HepG2 (cell line): ENCODE measurements at regions not wholly inside any gene's neighbourhood (a gene's known extent, or its start where the extent isn't known, plus 50 kb on each side); places are given as distances from the start of the nearest gene placed in this dataset.

ENCODE experiments used
- CCAR2 ChIP-seq: fragments of 200-400 bp; formaldehyde crosslinking; optimal IDR thresholded peaks from 2 replicates; pipeline ENCODE3; 2018; ENCODE audit warnings: low read depth, mild to moderate bottlenecking, low read length, moderate library complexity
- GPBP1L1 ChIP-seq: sonication (generic); formaldehyde crosslinking; IDR thresholded peaks from 2 replicates; pipeline ENCODE4 v1.5.0; 2020; ENCODE audit warnings: mild to moderate bottlenecking, missing genetic modification reagents
- IRF2 ChIP-seq: IDR thresholded peaks from 2 replicates; pipeline ENCODE4 v1.6.1; 2018; ENCODE audit warnings: missing genetic modification reagents, missing compliant biosample characterization
- IRF9 ChIP-seq: sonication (generic); formaldehyde crosslinking; IDR thresholded peaks from 2 replicates; pipeline ENCODE4 v1.8.0; 2022; ENCODE audit warnings: missing genetic modification reagents, mild to moderate bottlenecking, borderline replicate concordance
- MTF1 ChIP-seq: sonication (generic); formaldehyde crosslinking; IDR thresholded peaks from 2 replicates; pipeline ENCODE4 v1.5.0; 2020; ENCODE audit warnings: missing genetic modification reagents
- NCOR1 ChIP-seq: fragments of 200-600 bp; sonication (generic); IDR thresholded peaks from 2 replicates; pipeline ENCODE4 v1.7.0; 2017; ENCODE audit warnings: antibody characterized with exemption, low read length, borderline replicate concordance
- NR3C1 ChIP-seq: sonication (generic); formaldehyde crosslinking; IDR thresholded peaks from 2 replicates; pipeline ENCODE4 v1.4.0; 2020; ENCODE audit warnings: missing genetic modification reagents
- TBX2 ChIP-seq: sonication (generic); formaldehyde crosslinking; IDR thresholded peaks from 2 replicates; pipeline ENCODE4 v1.5.0; 2020; ENCODE audit warnings: missing genetic modification reagents, mild to moderate bottlenecking, borderline replicate concordance
- ZBTB38 ChIP-seq: sonication (generic); formaldehyde crosslinking; IDR thresholded peaks from 2 replicates; pipeline ENCODE4 v1.5.1; 2020; ENCODE audit warnings: mild to moderate bottlenecking, missing genetic modification reagents
- ZNF335 ChIP-seq: sonication (generic); formaldehyde crosslinking; IDR thresholded peaks from 2 replicates; pipeline ENCODE4 v1.4.0; 2020; ENCODE audit warnings: missing genetic modification reagents
- ZNF543 ChIP-seq: sonication (generic); formaldehyde crosslinking; IDR thresholded peaks from 2 replicates; pipeline ENCODE4 v1.4.0; 2020; ENCODE audit warnings: mild to moderate bottlenecking, missing genetic modification reagents
- ZNF546 ChIP-seq: sonication (generic); formaldehyde crosslinking; conservative IDR thresholded peaks from 2 replicates; pipeline ENCODE4 v1.8.1; 2023; ENCODE audit warnings: mild to moderate bottlenecking, missing genetic modification reagents
- ZNF841 ChIP-seq: sonication (generic); formaldehyde crosslinking; IDR thresholded peaks from 2 replicates; pipeline ENCODE4 v1.8.1; 2023; ENCODE audit warnings: missing genetic modification reagents, borderline replicate concordance
- TF ChIP-seq, protein P1 (sequence below): sonication (generic); formaldehyde crosslinking; IDR thresholded peaks from 2 replicates; pipeline ENCODE4 v1.5.0; 2020; ENCODE audit warnings: missing genetic modification reagents
- TF ChIP-seq, protein P2 (sequence below): sonication (generic); formaldehyde crosslinking; IDR thresholded peaks from 2 replicates; pipeline ENCODE4 v1.9.0; 2021; ENCODE audit warnings: missing genetic modification reagents, mild to moderate bottlenecking, borderline replicate concordance
- TF ChIP-seq, protein P3 (sequence below): sonication (generic); formaldehyde crosslinking; IDR thresholded peaks from 2 replicates; pipeline ENCODE4 v1.5.1; 2020; ENCODE audit warnings: mild to moderate bottlenecking, missing genetic modification reagents, borderline replicate concordance
- TF ChIP-seq, protein P4 (sequence below): sonication (generic); formaldehyde crosslinking; IDR thresholded peaks from 2 replicates; pipeline ENCODE4 v1.8.0; 2023; ENCODE audit warnings: mild to moderate bottlenecking, missing genetic modification reagents
- TF ChIP-seq, protein P5 (sequence below): sonication (generic); formaldehyde crosslinking; IDR thresholded peaks from 2 replicates; pipeline ENCODE4 v1.4.0; 2020; ENCODE audit warnings: missing genetic modification reagents; ENCODE audit errors: not compliant biosample characterization

GRCh38 chr4:98778206-98778605, 119.8 kb upstream of the TSPAN5 start (continued):
- TF ChIP-seq MTF1 (CRISPR knock-in tag) (no peak), ZNF546 (CRISPR knock-in tag) (no peak), ZNF841 (CRISPR knock-in tag) (no peak), CCAR2 (no peak), ZNF335 (no peak), IRF2 (peak; percentile 29; the same call in 1 of the 2 replicates), ZBTB38 (CRISPR knock-in tag) (no peak), ZNF543 (no peak), TBX2 (CRISPR knock-in tag) (peak; percentile 51; the same call in 1 of the 2 replicates), IRF9 (CRISPR knock-in tag) (no peak), NCOR1 (peak; percentile 78; the same call in 1 of the 2 replicates), NR3C1 (no peak), GPBP1L1 (CRISPR knock-in tag) (no peak)
- TF ChIP-seq, protein P1, sequence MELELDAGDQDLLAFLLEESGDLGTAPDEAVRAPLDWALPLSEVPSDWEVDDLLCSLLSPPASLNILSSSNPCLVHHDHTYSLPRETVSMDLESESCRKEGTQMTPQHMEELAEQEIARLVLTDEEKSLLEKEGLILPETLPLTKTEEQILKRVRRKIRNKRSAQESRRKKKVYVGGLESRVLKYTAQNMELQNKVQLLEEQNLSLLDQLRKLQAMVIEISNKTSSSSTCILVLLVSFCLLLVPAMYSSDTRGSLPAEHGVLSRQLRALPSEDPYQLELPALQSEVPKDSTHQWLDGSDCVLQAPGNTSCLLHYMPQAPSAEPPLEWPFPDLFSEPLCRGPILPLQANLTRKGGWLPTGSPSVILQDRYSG (CRISPR knock-in tag) = no peak
- TF ChIP-seq, protein P2, sequence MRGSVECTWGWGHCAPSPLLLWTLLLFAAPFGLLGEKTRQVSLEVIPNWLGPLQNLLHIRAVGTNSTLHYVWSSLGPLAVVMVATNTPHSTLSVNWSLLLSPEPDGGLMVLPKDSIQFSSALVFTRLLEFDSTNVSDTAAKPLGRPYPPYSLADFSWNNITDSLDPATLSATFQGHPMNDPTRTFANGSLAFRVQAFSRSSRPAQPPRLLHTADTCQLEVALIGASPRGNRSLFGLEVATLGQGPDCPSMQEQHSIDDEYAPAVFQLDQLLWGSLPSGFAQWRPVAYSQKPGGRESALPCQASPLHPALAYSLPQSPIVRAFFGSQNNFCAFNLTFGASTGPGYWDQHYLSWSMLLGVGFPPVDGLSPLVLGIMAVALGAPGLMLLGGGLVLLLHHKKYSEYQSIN (CRISPR knock-in tag) = no peak
- TF ChIP-seq, protein P3, sequence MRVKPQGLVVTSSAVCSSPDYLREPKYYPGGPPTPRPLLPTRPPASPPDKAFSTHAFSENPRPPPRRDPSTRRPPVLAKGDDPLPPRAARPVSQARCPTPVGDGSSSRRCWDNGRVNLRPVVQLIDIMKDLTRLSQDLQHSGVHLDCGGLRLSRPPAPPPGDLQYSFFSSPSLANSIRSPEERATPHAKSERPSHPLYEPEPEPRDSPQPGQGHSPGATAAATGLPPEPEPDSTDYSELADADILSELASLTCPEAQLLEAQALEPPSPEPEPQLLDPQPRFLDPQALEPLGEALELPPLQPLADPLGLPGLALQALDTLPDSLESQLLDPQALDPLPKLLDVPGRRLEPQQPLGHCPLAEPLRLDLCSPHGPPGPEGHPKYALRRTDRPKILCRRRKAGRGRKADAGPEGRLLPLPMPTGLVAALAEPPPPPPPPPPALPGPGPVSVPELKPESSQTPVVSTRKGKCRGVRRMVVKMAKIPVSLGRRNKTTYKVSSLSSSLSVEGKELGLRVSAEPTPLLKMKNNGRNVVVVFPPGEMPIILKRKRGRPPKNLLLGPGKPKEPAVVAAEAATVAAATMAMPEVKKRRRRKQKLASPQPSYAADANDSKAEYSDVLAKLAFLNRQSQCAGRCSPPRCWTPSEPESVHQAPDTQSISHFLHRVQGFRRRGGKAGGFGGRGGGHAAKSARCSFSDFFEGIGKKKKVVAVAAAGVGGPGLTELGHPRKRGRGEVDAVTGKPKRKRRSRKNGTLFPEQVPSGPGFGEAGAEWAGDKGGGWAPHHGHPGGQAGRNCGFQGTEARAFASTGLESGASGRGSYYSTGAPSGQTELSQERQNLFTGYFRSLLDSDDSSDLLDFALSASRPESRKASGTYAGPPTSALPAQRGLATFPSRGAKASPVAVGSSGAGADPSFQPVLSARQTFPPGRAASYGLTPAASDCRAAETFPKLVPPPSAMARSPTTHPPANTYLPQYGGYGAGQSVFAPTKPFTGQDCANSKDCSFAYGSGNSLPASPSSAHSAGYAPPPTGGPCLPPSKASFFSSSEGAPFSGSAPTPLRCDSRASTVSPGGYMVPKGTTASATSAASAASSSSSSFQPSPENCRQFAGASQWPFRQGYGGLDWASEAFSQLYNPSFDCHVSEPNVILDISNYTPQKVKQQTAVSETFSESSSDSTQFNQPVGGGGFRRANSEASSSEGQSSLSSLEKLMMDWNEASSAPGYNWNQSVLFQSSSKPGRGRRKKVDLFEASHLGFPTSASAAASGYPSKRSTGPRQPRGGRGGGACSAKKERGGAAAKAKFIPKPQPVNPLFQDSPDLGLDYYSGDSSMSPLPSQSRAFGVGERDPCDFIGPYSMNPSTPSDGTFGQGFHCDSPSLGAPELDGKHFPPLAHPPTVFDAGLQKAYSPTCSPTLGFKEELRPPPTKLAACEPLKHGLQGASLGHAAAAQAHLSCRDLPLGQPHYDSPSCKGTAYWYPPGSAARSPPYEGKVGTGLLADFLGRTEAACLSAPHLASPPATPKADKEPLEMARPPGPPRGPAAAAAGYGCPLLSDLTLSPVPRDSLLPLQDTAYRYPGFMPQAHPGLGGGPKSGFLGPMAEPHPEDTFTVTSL (CRISPR knock-in tag) = peak; percentile 96
- TF ChIP-seq, protein P4, sequence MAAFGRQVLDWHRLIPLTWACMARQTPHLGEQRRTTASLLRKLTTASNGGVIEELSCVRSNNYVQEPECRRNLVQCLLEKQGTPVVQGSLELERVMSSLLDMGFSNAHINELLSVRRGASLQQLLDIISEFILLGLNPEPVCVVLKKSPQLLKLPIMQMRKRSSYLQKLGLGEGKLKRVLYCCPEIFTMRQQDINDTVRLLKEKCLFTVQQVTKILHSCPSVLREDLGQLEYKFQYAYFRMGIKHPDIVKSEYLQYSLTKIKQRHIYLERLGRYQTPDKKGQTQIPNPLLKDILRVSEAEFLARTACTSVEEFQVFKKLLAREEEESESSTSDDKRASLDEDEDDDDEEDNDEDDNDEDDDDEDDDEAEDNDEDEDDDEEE (CRISPR knock-in tag) = no peak
- TF ChIP-seq, protein P5, sequence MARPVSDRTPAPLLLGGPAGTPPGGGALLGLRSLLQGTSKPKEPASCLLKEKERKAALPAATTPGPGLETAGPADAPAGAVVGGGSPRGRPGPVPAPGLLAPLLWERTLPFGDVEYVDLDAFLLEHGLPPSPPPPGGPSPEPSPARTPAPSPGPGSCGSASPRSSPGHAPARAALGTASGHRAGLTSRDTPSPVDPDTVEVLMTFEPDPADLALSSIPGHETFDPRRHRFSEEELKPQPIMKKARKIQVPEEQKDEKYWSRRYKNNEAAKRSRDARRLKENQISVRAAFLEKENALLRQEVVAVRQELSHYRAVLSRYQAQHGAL (CRISPR knock-in tag) = no peak
